ENCODE measurements at regions not wholly inside any gene's neighbourhood (a gene's known extent, or its start where the extent isn't known, plus 50 kb on each side); places are given as distances from the start of the nearest gene placed in this dataset.
"Not testable (repeated sequence)": the region's sequence is repeated elsewhere in the genome, so short reads cannot be mapped to it uniquely, and the experiment has no call there.

- TF ChIP-seq CTCF (IDR thresholded peaks at IDR 0.05; ENCODE audit: insufficient read depth, low read depth, low read length), result no peak
- H3K4me3 ChIP-seq (ENCODE audit: low read depth, low read length), result no peak overlapping the region
- peak; percentile 33 for DNase-seq (ENCODE audit: low read depth)
Measured at GRCh38 chr14:51370758-51371386, 130.8 kb downstream of the TMX1 start.

DNA sequence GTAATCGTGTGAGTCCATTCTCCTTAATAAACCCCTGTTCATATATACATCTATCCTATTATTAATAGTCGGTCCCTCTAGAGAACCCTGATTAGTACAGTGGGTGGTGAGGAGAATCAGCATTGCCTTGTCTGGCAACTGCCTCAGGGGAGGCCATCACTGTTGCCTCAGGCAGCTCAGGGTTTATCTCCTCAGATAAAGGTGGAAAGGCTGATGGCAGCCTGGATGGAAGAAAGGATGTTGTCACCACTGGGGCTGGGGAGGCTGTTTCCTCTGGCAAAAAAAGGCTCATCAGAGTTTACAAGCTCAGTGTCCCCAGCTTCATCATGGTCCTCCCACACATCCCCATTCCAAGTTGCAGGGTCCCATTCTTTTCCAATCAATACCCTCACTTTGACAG lies 137.1 kb downstream of the TMX1 start:
- not testable (repeated sequence) for DNase-seq (ENCODE audit: low read depth); H3K4me3 ChIP-seq (ENCODE audit: low read depth, low read length)

DNA sequence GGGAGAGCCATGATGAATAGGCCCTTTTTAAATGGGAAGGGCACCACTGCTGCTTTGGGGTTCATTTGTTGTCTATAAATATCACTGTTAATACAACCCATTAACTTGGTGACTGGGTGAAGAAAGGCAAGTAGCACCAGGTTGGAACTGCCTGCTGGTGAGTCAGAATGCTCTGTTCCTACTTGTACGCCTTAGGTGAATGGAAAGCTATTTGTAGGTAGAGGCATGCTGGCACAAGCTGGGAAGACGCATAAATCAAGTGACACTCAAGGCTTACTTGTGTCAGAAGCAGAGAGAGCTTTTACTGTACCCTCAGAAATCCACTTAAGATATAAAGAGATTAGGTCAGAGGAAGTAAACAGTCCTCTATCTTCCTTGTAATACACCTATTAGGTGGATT lies 142.5 kb downstream of the TMX1 start:
- DNase-seq (ENCODE audit: low read depth), result no peak
- no peak for TF ChIP-seq CTCF (IDR thresholded peaks at IDR 0.05; ENCODE audit: insufficient read depth, low read depth, low read length)
- no peak overlapping the region for H3K4me3 ChIP-seq (ENCODE audit: low read depth, low read length)

GRCh38 chr14:51386411-51386810 lies 146.4 kb downstream of the TMX1 start:
- DNase-seq (ENCODE audit: low read depth), result no peak
- TF ChIP-seq CTCF (IDR thresholded peaks at IDR 0.05; ENCODE audit: insufficient read depth, low read depth, low read length), result no peak
- no peak overlapping the region for H3K4me3 ChIP-seq (ENCODE audit: low read depth, low read length)

- H3K4me3 ChIP-seq (ENCODE audit: low read depth, low read length), result no peak overlapping the region
- TF ChIP-seq CTCF (IDR thresholded peaks at IDR 0.05; ENCODE audit: insufficient read depth, low read depth, low read length), result no peak
- DNase-seq (ENCODE audit: low read depth), result peak; percentile 23
Measured at GRCh38 chr14:51386983-51387735, 147.1 kb downstream of the TMX1 start.

DNA sequence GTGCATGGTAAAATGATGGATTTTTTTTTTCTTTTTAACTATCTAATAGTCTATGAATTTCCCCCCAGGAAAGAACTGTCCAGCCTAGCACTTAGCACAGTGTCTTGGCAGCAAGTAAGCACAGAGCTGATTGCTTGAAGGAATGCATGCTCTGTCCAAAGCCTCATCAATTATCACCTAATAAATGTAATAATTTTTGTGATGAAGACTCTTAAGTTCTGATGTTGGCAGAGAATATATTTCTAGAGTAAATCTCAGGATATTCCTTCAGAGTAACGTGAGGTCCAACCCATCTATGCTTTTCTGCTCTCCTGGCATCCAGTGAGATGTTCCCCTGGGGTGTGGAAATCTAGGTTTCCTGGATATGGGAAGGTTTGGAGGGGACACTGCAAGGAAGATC lies 152.4 kb downstream of the TMX1 start:
- TF ChIP-seq CTCF (IDR thresholded peaks at IDR 0.05; ENCODE audit: insufficient read depth, low read depth, low read length), result no peak
- H3K4me3 ChIP-seq (ENCODE audit: low read depth, low read length), result no peak overlapping the region
- DNase-seq (ENCODE audit: low read depth), result no peak

GRCh38 chr14:51394384-51394783 lies 154.3 kb downstream of the TMX1 start:
- TF ChIP-seq CTCF (IDR thresholded peaks at IDR 0.05; ENCODE audit: insufficient read depth, low read depth, low read length), result no peak
- DNase-seq (ENCODE audit: low read depth), result peak; percentile 73
- no peak overlapping the region for H3K4me3 ChIP-seq (ENCODE audit: low read depth, low read length)
